Mucosa of rectum (tissue), 2 donors: ENCODE measurements at regions not wholly inside any gene's neighbourhood (a gene's known extent, or its start where the extent isn't known, plus 50 kb on each side); places are given as distances from the start of the nearest gene placed in this dataset.

Experiments used
- H3K27ac ChIP-seq, 2 donors: one replicate each; pipeline ENCODE4 v1.7.0; 2013; ENCODE audit warnings: inconsistent platforms in 2 of 2, low read depth in 2 of 2, low read length in 2 of 2
- H3K27me3 ChIP-seq, 2 donors: one replicate each; pipeline ENCODE4 v1.7.0; 2013; ENCODE audit warnings: low read length in 2 of 2; ENCODE audit not compliant: control insufficient read depth in 2 of 2, insufficient read depth in 2 of 2
- H3K36me3 ChIP-seq, 2 donors: one replicate each; pipeline ENCODE4 v1.7.0; 2013; ENCODE audit warnings: low read length in 2 of 2; ENCODE audit not compliant: control insufficient read depth in 2 of 2, insufficient read depth in 2 of 2
- H3K4me1 ChIP-seq, 2 donors: one replicate each; pipeline ENCODE4 v1.7.0; 2013; ENCODE audit warnings: low read length in 2 of 2, mild to moderate bottlenecking in 1 of 2; ENCODE audit not compliant: control insufficient read depth in 2 of 2, insufficient read depth in 2 of 2
- H3K4me3 ChIP-seq, 2 donors: one replicate each; pipeline ENCODE4 v1.7.0; 2013; ENCODE audit warnings: low read length in 2 of 2
- H3K9ac ChIP-seq, 2 donors: one replicate each; pipeline ENCODE4 v1.7.0; 2013; ENCODE audit warnings: low read length in 2 of 2, low read depth in 1 of 2, mild to moderate bottlenecking in 1 of 2
- H3K9me3 ChIP-seq, 2 donors: one replicate each; pipeline ENCODE4 v1.7.0; 2013; ENCODE audit warnings: low read length in 2 of 2; ENCODE audit not compliant: control insufficient read depth in 2 of 2
- donor health status: healthy.
- donor health status: Normal muscosa, but diverticular disease.

GRCh38 chr12:24374452-24374851 is 425.0 kb upstream of the SOX5 start:
- H3K9ac ChIP-seq, result no peak overlapping the region
- H3K36me3 ChIP-seq, result no peaks in the 10 kb centered on the region
- no peaks in the 10 kb centered on the region for H3K9me3 ChIP-seq
- no peaks in the 10 kb centered on the region for H3K27me3 ChIP-seq
- no peaks in the 10 kb centered on the region for H3K4me1 ChIP-seq
- no peak overlapping the region for H3K4me3 ChIP-seq
- H3K27ac ChIP-seq, result no peak overlapping the region

- H3K9me3 ChIP-seq, result no peaks in the 10 kb centered on the region
Measured at GRCh38 chr12:24373004-24373403, 423.5 kb upstream of the SOX5 start.

GRCh38 chr12:24366514-24366913 is 417.0 kb upstream of the SOX5 start:
- Histone ChIP-seq H3K4me3 (no peak overlapping the region), H3K27me3 (no peaks in the 10 kb centered on the region), H3K27ac (no peak overlapping the region), H3K36me3 (no peaks in the 10 kb centered on the region), H3K9ac (no peak overlapping the region), H3K9me3 (no peaks in the 10 kb centered on the region), H3K4me1 (no peaks in the 10 kb centered on the region)

More at GRCh38 chr12:24373004-24373403, 423.5 kb upstream of the SOX5 start:
- no peaks in the 10 kb centered on the region for H3K36me3 ChIP-seq
- H3K4me1 ChIP-seq, result no peaks in the 10 kb centered on the region
- no peaks in the 10 kb centered on the region for H3K27me3 ChIP-seq
- H3K27ac ChIP-seq, result no peak overlapping the region
- H3K4me3 ChIP-seq, result no peak overlapping the region
- H3K9ac ChIP-seq, result no peak overlapping the region

- Histone ChIP-seq H3K27ac (no peak overlapping the region), H3K9ac (no peak overlapping the region), H3K36me3 (no peaks in the 10 kb centered on the region), H3K4me1 (no peaks in the 10 kb centered on the region), H3K9me3 (no peaks in the 10 kb centered on the region), H3K4me3 (no peak overlapping the region), H3K27me3 (no peaks in the 10 kb centered on the region)
Measured at GRCh38 chr12:24364921-24365320, 415.5 kb upstream of the SOX5 start.

GRCh38 chr12:24363177-24363754 is 413.8 kb upstream of the SOX5 start:
- Histone ChIP-seq H3K36me3 (no peaks in the 10 kb centered on the region), H3K9ac (no peak overlapping the region), H3K27ac (no peak overlapping the region), H3K27me3 (no peaks in the 10 kb centered on the region), H3K9me3 (no peaks in the 10 kb centered on the region), H3K4me1 (no peaks in the 10 kb centered on the region), H3K4me3 (no peak overlapping the region)

GRCh38 chr12:24361877-24362580 is 412.6 kb upstream of the SOX5 start:
- Histone ChIP-seq H3K4me1 (no peaks in the 10 kb centered on the region), H3K4me3 (no peak overlapping the region), H3K9me3 (no peaks in the 10 kb centered on the region), H3K27ac (no peak overlapping the region), H3K9ac (no peak overlapping the region), H3K27me3 (no peaks in the 10 kb centered on the region), H3K36me3 (no peaks in the 10 kb centered on the region)

- Histone ChIP-seq H3K27me3 (no peaks in the 10 kb centered on the region), H3K9ac (no peak overlapping the region), H3K4me3 (no peak overlapping the region), H3K4me1 (no peaks in the 10 kb centered on the region), H3K36me3 (no peaks in the 10 kb centered on the region), H3K9me3 (no peaks in the 10 kb centered on the region), H3K27ac (no peak overlapping the region)
Measured at GRCh38 chr12:24360907-24361306, 411.4 kb upstream of the SOX5 start.

GRCh38 chr12:24360461-24360860 is 411.0 kb upstream of the SOX5 start:
- Histone ChIP-seq H3K36me3 (no peaks in the 10 kb centered on the region), H3K27me3 (no peaks in the 10 kb centered on the region), H3K9me3 (no peaks in the 10 kb centered on the region), H3K4me1 (no peaks in the 10 kb centered on the region), H3K9ac (no peak overlapping the region), H3K4me3 (no peak overlapping the region), H3K27ac (no peak overlapping the region)

- Histone ChIP-seq H3K27me3 (no peaks in the 10 kb centered on the region), H3K4me3 (no peak overlapping the region), H3K36me3 (no peaks in the 10 kb centered on the region), H3K4me1 (no peaks in the 10 kb centered on the region), H3K9ac (no peak overlapping the region), H3K9me3 (no peaks in the 10 kb centered on the region), H3K27ac (no peak overlapping the region)
Measured at GRCh38 chr12:24360057-24360456, 410.6 kb upstream of the SOX5 start.

GRCh38 chr12:24359418-24359817 is 409.9 kb upstream of the SOX5 start:
- Histone ChIP-seq H3K27ac (no peak overlapping the region), H3K4me1 (no peaks in the 10 kb centered on the region), H3K36me3 (no peaks in the 10 kb centered on the region), H3K9me3 (no peaks in the 10 kb centered on the region), H3K9ac (no peak overlapping the region), H3K27me3 (no peaks in the 10 kb centered on the region), H3K4me3 (no peak overlapping the region)
